Karpas-422 (cell line): ENCODE measurements at regions not wholly inside any gene's neighbourhood (a gene's known extent, or its start where the extent isn't known, plus 50 kb on each side); places are given as distances from the start of the nearest gene placed in this dataset.

Source experiments
- DNase-seq: peaks from one replicate; pipeline ENCODE4 v3.0.0-alpha.2; 2015
- H2AFZ ChIP-seq: fragments of 200-600 bp; sonication (generic); 2 replicates; pipeline ENCODE4 v1.6.1; 2014; ENCODE audit warnings: antibody characterized with exemption, low read length, mixed read lengths
- H3K27ac ChIP-seq: fragments of 200-600 bp; sonication (generic); 2 replicates; pipeline ENCODE4 v1.5.1; 2014; ENCODE audit warnings: mild to moderate bottlenecking, low read length, moderate library complexity
- H3K27me3 ChIP-seq: fragments of 200-600 bp; sonication (generic); 2 replicates; pipeline ENCODE4 v1.6.1; 2014; ENCODE audit warnings: low read length, mixed read lengths
- H3K36me3 ChIP-seq: fragments of 200-600 bp; sonication (generic); 2 replicates; pipeline ENCODE4 v1.6.1; 2014; ENCODE audit warnings: low read length, mixed read lengths; ENCODE audit not compliant: insufficient read depth
- H3K4me1 ChIP-seq: fragments of 200-600 bp; sonication (generic); 2 replicates; pipeline ENCODE4 v1.6.1; 2014; ENCODE audit warnings: mild to moderate bottlenecking, low read length, mixed read lengths
- H3K4me2 ChIP-seq: fragments of 200-600 bp; sonication (generic); 2 replicates; pipeline ENCODE4 v1.6.1; 2014; ENCODE audit warnings: low read length, low read depth, mild to moderate bottlenecking; ENCODE audit not compliant: poor library complexity, severe bottlenecking
- H3K4me3 ChIP-seq: fragments of 200-600 bp; sonication (generic); 2 replicates; pipeline ENCODE4 v1.5.1; 2014; ENCODE audit warnings: mild to moderate bottlenecking, antibody characterized with exemption, low read length, mixed read lengths
- H3K79me2 ChIP-seq: fragments of 200-600 bp; sonication (generic); 2 replicates; pipeline ENCODE4 v1.6.1; 2014; ENCODE audit warnings: mild to moderate bottlenecking, low read length, mixed read lengths
- H3K9ac ChIP-seq: fragments of 200-600 bp; sonication (generic); 2 replicates; pipeline ENCODE4 v1.6.0; 2014; ENCODE audit warnings: low read length
- H3K9me2 ChIP-seq: fragments of 200-600 bp; sonication (generic), shearing (Covaris generic); replicated peaks from 2 replicates; pipeline ENCODE4 v1.6.0; 2014; ENCODE audit warnings: mild to moderate bottlenecking, low read length, moderate library complexity; ENCODE audit not compliant: insufficient read depth
- H3K9me3 ChIP-seq: fragments of 300-700, 200-600 bp; sonication (generic); 2 replicates; pipeline ENCODE4 v1.6.1; 2014; ENCODE audit warnings: low read length, mixed read lengths
- H4K20me1 ChIP-seq: fragments of 200-600 bp; sonication (generic); 2 replicates; pipeline ENCODE4 v1.6.1; 2014; ENCODE audit warnings: mild to moderate bottlenecking, antibody characterized with exemption, low read length, low read depth; ENCODE audit not compliant: insufficient read depth

- Histone ChIP-seq H3K4me2 (no peak overlapping the region), H3K27me3 (no peaks in the 10 kb centered on the region), H3K4me3 (no peak overlapping the region), H4K20me1 (no peaks in the 10 kb centered on the region), H2AFZ (no peak overlapping the region), H3K9ac (no peak overlapping the region), H3K79me2 (no peaks in the 10 kb centered on the region), H3K27ac (no peak overlapping the region), H3K9me2 (no peaks in the 10 kb centered on the region), H3K9me3 (peaks cover 23% of the 10 kb centered on the region), H3K4me1 (no peaks in the 10 kb centered on the region), H3K36me3 (no peaks in the 10 kb centered on the region)
- no peak for DNase-seq
These were observed 978.5 kb downstream of the TBC1D32 start for GRCh38 chr6:120355822-120356221.

- no peaks in the 10 kb centered on the region for H3K79me2 ChIP-seq
- DNase-seq: no peak
These were observed 979.7 kb downstream of the TBC1D32 start for GRCh38 chr6:120354452-120355098.

GRCh38 chr6:120352491-120352890, 981.8 kb downstream of the TBC1D32 start:
- H3K9ac ChIP-seq: no peak overlapping the region
- no peak overlapping the region for H3K27ac ChIP-seq
- H3K79me2 ChIP-seq: no peaks in the 10 kb centered on the region
- H3K9me3 ChIP-seq: peaks cover 27% of the 10 kb centered on the region
- DNase-seq: no peak
- no peaks in the 10 kb centered on the region for H3K27me3 ChIP-seq
- no peaks in the 10 kb centered on the region for H3K4me1 ChIP-seq
- H4K20me1 ChIP-seq: no peaks in the 10 kb centered on the region
- no peak overlapping the region for H3K4me2 ChIP-seq
- H3K4me3 ChIP-seq: no peak overlapping the region
- H3K36me3 ChIP-seq: no peaks in the 10 kb centered on the region
- no peaks in the 10 kb centered on the region for H3K9me2 ChIP-seq
- H2AFZ ChIP-seq: no peak overlapping the region

More at GRCh38 chr6:120354452-120355098, 979.7 kb downstream of the TBC1D32 start:
- Histone ChIP-seq H3K27ac (no peak overlapping the region), H3K36me3 (no peaks in the 10 kb centered on the region), H2AFZ (no peak overlapping the region), H3K4me2 (no peak overlapping the region), H3K9me3 (peaks cover 24% of the 10 kb centered on the region), H3K27me3 (no peaks in the 10 kb centered on the region), H3K4me1 (no peaks in the 10 kb centered on the region), H3K9ac (no peak overlapping the region), H4K20me1 (no peaks in the 10 kb centered on the region), H3K4me3 (no peak overlapping the region), H3K9me2 (no peaks in the 10 kb centered on the region)

GRCh38 chr6:120348926-120349325, 985.4 kb downstream of the TBC1D32 start:
- Histone ChIP-seq H3K9ac (no peak overlapping the region), H3K9me2 (no peaks in the 10 kb centered on the region), H4K20me1 (no peaks in the 10 kb centered on the region), H3K27me3 (no peaks in the 10 kb centered on the region), H3K9me3 (peaks cover 19% of the 10 kb centered on the region), H3K27ac (no peak overlapping the region), H3K36me3 (no peaks in the 10 kb centered on the region), H3K4me3 (no peak overlapping the region), H3K4me1 (no peaks in the 10 kb centered on the region), H3K79me2 (no peaks in the 10 kb centered on the region), H2AFZ (no peak overlapping the region), H3K4me2 (no peak overlapping the region)
- DNase-seq: no peak

GRCh38 chr6:120328521-120328920, 979.0 kb upstream of the MAN1A1 start:
- H3K36me3 ChIP-seq: no peaks in the 10 kb centered on the region
- no peak overlapping the region for H3K4me2 ChIP-seq
- H2AFZ ChIP-seq: no peak overlapping the region
- no peaks in the 10 kb centered on the region for H3K4me1 ChIP-seq
- H3K9ac ChIP-seq: no peak overlapping the region
- no peaks in the 10 kb centered on the region for H3K79me2 ChIP-seq
- H3K27me3 ChIP-seq: no peaks in the 10 kb centered on the region
- no peak overlapping the region for H3K4me3 ChIP-seq
- no peaks in the 10 kb centered on the region for H4K20me1 ChIP-seq
- H3K27ac ChIP-seq: no peak overlapping the region
- peaks cover 20% of the 10 kb centered on the region; the same call in 1 of the 2 replicates for H3K9me3 ChIP-seq
- H3K9me2 ChIP-seq: no peaks in the 10 kb centered on the region
- no peak for DNase-seq

- Histone ChIP-seq H3K36me3 (no peaks in the 10 kb centered on the region), H4K20me1 (no peaks in the 10 kb centered on the region), H3K9ac (no peak overlapping the region), H3K4me3 (no peak overlapping the region), H3K4me2 (no peak overlapping the region), H2AFZ (no peak overlapping the region), H3K79me2 (no peaks in the 10 kb centered on the region), H3K27me3 (no peaks in the 10 kb centered on the region), H3K9me3 (peaks cover 17% of the 10 kb centered on the region; the same call in 1 of the 2 replicates), H3K27ac (no peak overlapping the region), H3K4me1 (no peaks in the 10 kb centered on the region), H3K9me2 (no peaks in the 10 kb centered on the region)
- DNase-seq: no peak
These were observed 971.1 kb upstream of the MAN1A1 start for GRCh38 chr6:120320481-120321162.

GRCh38 chr6:120304223-120304622, 954.7 kb upstream of the MAN1A1 start:
- Histone ChIP-seq H3K36me3 (no peaks in the 10 kb centered on the region), H3K4me2 (no peak overlapping the region), H3K27me3 (no peaks in the 10 kb centered on the region), H3K4me3 (no peak overlapping the region), H3K9me2 (no peaks in the 10 kb centered on the region), H2AFZ (no peak overlapping the region), H3K27ac (no peak overlapping the region), H3K4me1 (no peaks in the 10 kb centered on the region), H4K20me1 (no peaks in the 10 kb centered on the region), H3K9me3 (peaks cover 13% of the 10 kb centered on the region), H3K79me2 (no peaks in the 10 kb centered on the region), H3K9ac (no peak overlapping the region)
- DNase-seq: no peak

- Histone ChIP-seq H3K4me1 (no peaks in the 10 kb centered on the region), H3K36me3 (no peaks in the 10 kb centered on the region), H3K79me2 (no peaks in the 10 kb centered on the region), H3K9ac (no peak overlapping the region), H3K9me3 (peaks cover 16% of the 10 kb centered on the region), H3K4me3 (no peak overlapping the region), H3K27ac (no peak overlapping the region), H3K9me2 (no peaks in the 10 kb centered on the region), H2AFZ (no peak overlapping the region), H3K4me2 (no peak overlapping the region), H4K20me1 (no peaks in the 10 kb centered on the region), H3K27me3 (no peaks in the 10 kb centered on the region)
- no peak for DNase-seq
These were observed 954.0 kb upstream of the MAN1A1 start for GRCh38 chr6:120303527-120303926.
